Upper lobe of left lung (tissue), 4 donors: ENCODE measurements at regions not wholly inside any gene's neighbourhood (a gene's known extent, or its start where the extent isn't known, plus 50 kb on each side); places are given as distances from the start of the nearest gene placed in this dataset.

Experiments used
- EP300 ChIP-seq, 4 donors: sonication (generic); formaldehyde crosslinking; IDR thresholded peaks; one replicate each; pipeline ENCODE4 v1.5.1; 2017; ENCODE audit warnings: antibody characterized with exemption in 4 of 4, control low read depth in 2 of 4
- POLR2A ChIP-seq, 4 donors: fragments of 450-650 bp; IDR thresholded peaks; one replicate each; pipeline ENCODE4 v1.5.1; 2016 to 2017; ENCODE audit warnings: antibody characterized with exemption in 4 of 4, mild to moderate bottlenecking in 2 of 4
- TF ChIP-seq, protein P1 (sequence below), 6 experiments: fragments of 450-650 bp in 4 of 6; fragments of 200-600 bp in 2 of 6; sonication (generic) in 2 of 6; IDR thresholded peaks; one replicate each; pipeline ENCODE4 v1.5.1; 2016 to 2019; ENCODE audit warnings: antibody characterized with exemption in 6 of 6

DNA sequence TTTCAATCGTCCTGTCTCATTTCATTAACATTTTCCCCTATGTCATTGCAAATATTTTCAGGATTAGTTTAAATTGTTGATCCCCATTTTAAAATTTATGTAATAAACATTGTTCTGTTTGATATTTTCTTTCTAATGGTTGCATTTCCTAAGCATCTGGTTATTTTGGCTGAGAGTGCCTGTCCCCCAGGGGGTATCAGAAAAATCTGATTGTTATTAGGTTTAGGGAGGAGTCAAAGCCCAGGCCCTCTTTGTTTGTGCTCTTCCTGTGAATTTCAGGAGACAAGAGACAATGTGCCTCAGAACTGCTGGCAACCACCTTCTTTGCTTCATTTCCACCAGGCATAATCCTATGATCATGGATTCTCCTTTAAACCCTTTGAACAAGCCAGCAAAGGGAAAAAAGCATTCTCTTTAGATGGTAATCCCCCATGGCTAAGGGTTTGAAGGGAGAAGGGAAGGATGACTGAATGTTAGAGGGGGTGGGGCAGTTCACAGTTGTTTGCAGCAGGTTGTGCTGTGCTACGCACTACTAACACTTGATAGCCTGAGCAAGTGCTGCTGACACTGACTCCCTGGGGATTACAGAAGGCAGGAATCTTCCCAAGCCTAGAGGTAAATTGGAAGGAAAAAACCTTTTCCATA, 462.4 kb upstream of the LRRC4C start:
- TF ChIP-seq, protein P1, sequence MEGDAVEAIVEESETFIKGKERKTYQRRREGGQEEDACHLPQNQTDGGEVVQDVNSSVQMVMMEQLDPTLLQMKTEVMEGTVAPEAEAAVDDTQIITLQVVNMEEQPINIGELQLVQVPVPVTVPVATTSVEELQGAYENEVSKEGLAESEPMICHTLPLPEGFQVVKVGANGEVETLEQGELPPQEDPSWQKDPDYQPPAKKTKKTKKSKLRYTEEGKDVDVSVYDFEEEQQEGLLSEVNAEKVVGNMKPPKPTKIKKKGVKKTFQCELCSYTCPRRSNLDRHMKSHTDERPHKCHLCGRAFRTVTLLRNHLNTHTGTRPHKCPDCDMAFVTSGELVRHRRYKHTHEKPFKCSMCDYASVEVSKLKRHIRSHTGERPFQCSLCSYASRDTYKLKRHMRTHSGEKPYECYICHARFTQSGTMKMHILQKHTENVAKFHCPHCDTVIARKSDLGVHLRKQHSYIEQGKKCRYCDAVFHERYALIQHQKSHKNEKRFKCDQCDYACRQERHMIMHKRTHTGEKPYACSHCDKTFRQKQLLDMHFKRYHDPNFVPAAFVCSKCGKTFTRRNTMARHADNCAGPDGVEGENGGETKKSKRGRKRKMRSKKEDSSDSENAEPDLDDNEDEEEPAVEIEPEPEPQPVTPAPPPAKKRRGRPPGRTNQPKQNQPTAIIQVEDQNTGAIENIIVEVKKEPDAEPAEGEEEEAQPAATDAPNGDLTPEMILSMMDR (IDR thresholded peaks at IDR 0.05) = no peak
- TF ChIP-seq EP300 (IDR thresholded peaks at IDR 0.05) (no peak), POLR2A (IDR thresholded peaks at IDR 0.05) (no peak)
